ENCODE measurements at regions not wholly inside any gene's neighbourhood (a gene's known extent, or its start where the extent isn't known, plus 50 kb on each side); places are given as distances from the start of the nearest gene placed in this dataset.
A peak's percentile ranks its signal among the peaks of the same experiment; 100 is the strongest.
"Not testable (repeated sequence)": the region's sequence is repeated elsewhere in the genome, so short reads cannot be mapped to it uniquely, and the experiment has no call there.

- DNase-seq (ENCODE audit: low read depth): no peak
Observed at GRCh38 chr4:62528874-62529273, 1328.7 kb downstream of the ADGRL3 start.

- no peak for DNase-seq (ENCODE audit: low read depth)
Observed at GRCh38 chr4:62526671-62527070, 1326.5 kb downstream of the ADGRL3 start.

GRCh38 chr4:62523256-62523655 is 1323.1 kb downstream of the ADGRL3 start:
- no peak for DNase-seq (ENCODE audit: low read depth)

GRCh38 chr4:62522273-62522672 is 1322.1 kb downstream of the ADGRL3 start:
- DNase-seq (ENCODE audit: low read depth): no peak

GRCh38 chr4:62517716-62518115 is 1317.6 kb downstream of the ADGRL3 start:
- DNase-seq (ENCODE audit: low read depth): peak; percentile 13

- no peak for DNase-seq (ENCODE audit: low read depth)
Observed at GRCh38 chr4:62513306-62513705, 1313.2 kb downstream of the ADGRL3 start.

GRCh38 chr4:62512271-62512670 is 1312.1 kb downstream of the ADGRL3 start:
- no peak for DNase-seq (ENCODE audit: low read depth)

- DNase-seq (ENCODE audit: low read depth): no peak
Observed at GRCh38 chr4:62510228-62510627, 1310.1 kb downstream of the ADGRL3 start.

- DNase-seq (ENCODE audit: low read depth): no peak
Observed at GRCh38 chr4:62500296-62500695, 1300.2 kb downstream of the ADGRL3 start.

- DNase-seq (ENCODE audit: low read depth): no peak
Observed at GRCh38 chr4:62495032-62495431, 1294.9 kb downstream of the ADGRL3 start.

GRCh38 chr4:62491756-62492155 is 1291.6 kb downstream of the ADGRL3 start:
- DNase-seq (ENCODE audit: low read depth): not testable (repeated sequence)

GRCh38 chr4:62490635-62491034 is 1290.5 kb downstream of the ADGRL3 start:
- DNase-seq (ENCODE audit: low read depth): no peak

GRCh38 chr4:62487016-62487415 is 1286.9 kb downstream of the ADGRL3 start:
- DNase-seq (ENCODE audit: low read depth): no peak

GRCh38 chr4:62484357-62484756 is 1284.2 kb downstream of the ADGRL3 start:
- no peak for DNase-seq (ENCODE audit: low read depth)

- DNase-seq (ENCODE audit: low read depth): no peak
Observed at GRCh38 chr4:62482355-62482754, 1282.2 kb downstream of the ADGRL3 start.

- DNase-seq (ENCODE audit: low read depth): no peak
Observed at GRCh38 chr4:62475596-62475995, 1275.5 kb downstream of the ADGRL3 start.

GRCh38 chr4:62474802-62475201 is 1274.7 kb downstream of the ADGRL3 start:
- DNase-seq (ENCODE audit: low read depth): no peak

- no peak for DNase-seq (ENCODE audit: low read depth)
Observed at GRCh38 chr4:62471021-62471420, 1270.9 kb downstream of the ADGRL3 start.

GRCh38 chr4:62470421-62470983 is 1270.4 kb downstream of the ADGRL3 start:
- DNase-seq (ENCODE audit: low read depth): no peak

- DNase-seq (ENCODE audit: low read depth): no peak
Observed at GRCh38 chr4:62470020-62470419, 1269.9 kb downstream of the ADGRL3 start.

GRCh38 chr4:62461961-62462360 is 1261.8 kb downstream of the ADGRL3 start:
- DNase-seq (ENCODE audit: low read depth): no peak

GRCh38 chr4:62460329-62460728 is 1260.2 kb downstream of the ADGRL3 start:
- DNase-seq (ENCODE audit: low read depth): no peak

GRCh38 chr4:62457356-62457755 is 1257.2 kb downstream of the ADGRL3 start:
- no peak for DNase-seq (ENCODE audit: low read depth)

GRCh38 chr4:62455871-62456270 is 1255.7 kb downstream of the ADGRL3 start:
- peak; percentile 40 for DNase-seq (ENCODE audit: low read depth)

- DNase-seq (ENCODE audit: low read depth): no peak
Observed at GRCh38 chr4:62454535-62454934, 1254.4 kb downstream of the ADGRL3 start.

Data from non-pigmented ciliary epithelial cell (primary cell).